OCI-LY3 (cell line): ENCODE measurements at regions not wholly inside any gene's neighbourhood (a gene's known extent, or its start where the extent isn't known, plus 50 kb on each side); places are given as distances from the start of the nearest gene placed in this dataset.

Experiments used
- H2AFZ ChIP-seq: fragments of 200-600, 300-600 bp; shearing (Covaris generic); 2 replicates; pipeline ENCODE4 v1.6.0; 2014; ENCODE audit warnings: antibody characterized with exemption, low read depth, low read length
- H3K27ac ChIP-seq: fragments of 200-600, 300-600 bp; sonication (generic); 2 replicates; pipeline ENCODE4 v1.5.1; 2014; ENCODE audit warnings: mild to moderate bottlenecking, low read length, moderate library complexity, mixed read lengths
- H3K27me3 ChIP-seq: fragments of 200-600, 300-600 bp; sonication (generic); 2 replicates; pipeline ENCODE4 v1.6.1; 2014; ENCODE audit warnings: low read depth, low read length, mixed read lengths
- H3K36me3 ChIP-seq: fragments of 200-600, 300-600 bp; sonication (generic); replicated peaks from 2 replicates; pipeline ENCODE3; 2014; ENCODE audit warnings: low read depth, low read length, mixed read lengths
- H3K4me1 ChIP-seq: fragments of 300-600, 200-600 bp; sonication (generic); 2 replicates; pipeline ENCODE4 v1.6.1; 2014; ENCODE audit warnings: low read length, mixed read lengths
- H3K4me2 ChIP-seq: fragments of 200-600, 300-600 bp; sonication (generic); 2 replicates; pipeline ENCODE4 v1.6.1; 2014; ENCODE audit warnings: low read length, mixed read lengths
- H3K4me3 ChIP-seq: fragments of 300-600, 200-600 bp; sonication (generic); 2 replicates; pipeline ENCODE4 v1.5.1; 2014; ENCODE audit warnings: antibody characterized with exemption, mild to moderate bottlenecking, low read length, moderate library complexity
- H3K79me2 ChIP-seq: fragments of 300-600, 200-600 bp; shearing (Covaris generic); 2 replicates; pipeline ENCODE4 v1.6.1; 2014; ENCODE audit warnings: mild to moderate bottlenecking, low read length, mixed read lengths
- H3K9ac ChIP-seq: fragments of 300-600, 200-600 bp; shearing (Covaris generic); 2 replicates; pipeline ENCODE4 v1.6.0; 2014; ENCODE audit warnings: mild to moderate bottlenecking, low read length, moderate library complexity
- H3K9me3 ChIP-seq: fragments of 200-600, 300-600 bp; shearing (Covaris generic); 2 replicates; pipeline ENCODE4 v1.6.1; 2014; ENCODE audit warnings: low read length, mixed read lengths; ENCODE audit not compliant: insufficient read depth
- H4K20me1 ChIP-seq: fragments of 200-600, 300-600 bp; sonication (generic); 2 replicates; pipeline ENCODE4 v1.6.1; 2016; ENCODE audit warnings: low read length, mixed read lengths; ENCODE audit not compliant: insufficient read depth
- CTCF ChIP-seq: fragments of 200-600, 300-600 bp; sonication (generic); IDR thresholded peaks from 2 replicates; pipeline ENCODE4 v1.5.1; 2014; ENCODE audit warnings: antibody characterized with exemption, low read length, low read depth
- EZH2phosphoT487 ChIP-seq: fragments of 200-600 bp; shearing (Covaris generic); IDR thresholded peaks from 2 replicates; pipeline ENCODE4 v1.6.1; 2018; ENCODE audit warnings: antibody characterized with exemption, mixed run types, low read depth

DNA sequence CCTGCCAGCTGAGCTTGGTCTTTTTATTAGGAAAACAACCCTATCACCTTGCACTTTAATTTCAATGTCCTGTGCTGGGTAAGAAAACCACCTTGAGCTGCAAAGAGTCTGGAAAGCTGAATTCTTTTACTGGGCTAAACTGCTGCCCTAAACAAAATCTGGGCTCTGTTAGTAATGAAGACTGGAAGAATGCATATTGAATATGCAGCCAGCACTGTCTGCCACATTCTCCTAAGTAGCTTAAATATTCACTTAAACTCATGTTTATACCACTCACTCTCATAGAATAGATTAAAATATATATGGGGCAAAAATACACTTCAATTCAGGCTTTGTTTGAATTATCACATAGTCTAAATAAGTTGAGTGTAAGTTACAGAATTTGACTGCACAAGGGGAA is 158.0 kb downstream of the TGFB2 start:
- Histone ChIP-seq H3K36me3 (peaks cover 4% of the 10 kb centered on the region), H3K27ac (0 out of 2 replicates have a peak overlapping the region, but pooled peaks have one; percentile 35), H2AFZ (no peak overlapping the region), H4K20me1 (no peaks in the 10 kb centered on the region), H3K4me3 (no peak overlapping the region), H3K9me3 (peaks cover 17% of the 10 kb centered on the region; the same call in 1 of the 2 replicates), H3K27me3 (no peaks in the 10 kb centered on the region), H3K4me2 (peak overlapping the region; percentile 74; the same call in 1 of the 2 replicates), H3K79me2 (no peaks in the 10 kb centered on the region), H3K4me1 (peaks cover 50% of the 10 kb centered on the region), H3K9ac (no peak overlapping the region)
- TF ChIP-seq CTCF (no peak), EZH2phosphoT487 (no peak)

GRCh38 chr1:218507355-218508002 is 162.3 kb downstream of the TGFB2 start:
- no peak overlapping the region for H3K9ac ChIP-seq
- peaks cover 32% of the 10 kb centered on the region; the same call in 1 of the 2 replicates for H3K9me3 ChIP-seq
- H3K4me2 ChIP-seq: no peak overlapping the region
- no peak for TF ChIP-seq CTCF
- TF ChIP-seq EZH2phosphoT487: no peak
- no peaks in the 10 kb centered on the region for H4K20me1 ChIP-seq
- no peaks in the 10 kb centered on the region for H3K27me3 ChIP-seq
- H3K79me2 ChIP-seq: no peaks in the 10 kb centered on the region
- peaks cover 12% of the 10 kb centered on the region for H3K36me3 ChIP-seq
- H3K4me3 ChIP-seq: no peak overlapping the region
- H3K4me1 ChIP-seq: peaks cover 39% of the 10 kb centered on the region
- no peak overlapping the region for H3K27ac ChIP-seq
- no peak overlapping the region for H2AFZ ChIP-seq

DNA sequence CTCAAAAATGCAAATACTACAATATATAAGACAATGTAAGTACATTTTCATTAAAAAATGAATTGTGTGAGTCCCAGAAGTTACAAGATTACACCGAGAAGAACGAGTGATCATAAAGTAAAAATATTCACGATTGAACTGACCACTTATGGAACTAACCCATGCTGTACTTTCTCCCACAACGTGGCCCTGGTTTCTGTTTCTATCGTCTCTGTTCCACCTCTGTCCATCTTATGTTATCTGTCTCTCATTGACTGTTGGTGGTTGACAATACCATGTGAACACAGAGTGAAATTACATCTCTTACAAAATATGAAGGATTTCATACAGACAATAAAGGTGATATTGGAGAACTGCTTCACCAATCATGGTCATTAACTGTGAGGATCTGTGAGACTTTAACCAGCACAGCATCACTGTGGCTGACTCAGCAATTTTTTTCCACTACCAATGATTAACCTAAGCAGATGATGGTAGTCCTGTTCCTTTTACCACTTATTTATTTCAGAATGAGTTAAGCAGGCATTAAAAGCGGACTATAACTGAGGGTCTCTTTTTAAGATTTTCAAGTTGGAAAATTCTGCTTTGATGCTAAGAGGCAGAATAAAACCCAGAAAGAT is 165.1 kb downstream of the TGFB2 start:
- no peaks in the 10 kb centered on the region for H3K27me3 ChIP-seq
- H3K27ac ChIP-seq: peak overlapping the region; percentile 59
- no peaks in the 10 kb centered on the region for H4K20me1 ChIP-seq
- TF ChIP-seq CTCF (no peak), EZH2phosphoT487 (no peak)
- no peak overlapping the region; the same call in 1 of the 2 replicates for H3K9ac ChIP-seq
- H2AFZ ChIP-seq: peak overlapping the region; percentile 12; the same call in 1 of the 2 replicates
- peak overlapping the region; percentile 25; the same call in 1 of the 2 replicates for H3K4me3 ChIP-seq
- H3K79me2 ChIP-seq: no peaks in the 10 kb centered on the region
- peaks cover 26% of the 10 kb centered on the region for H3K4me1 ChIP-seq
- peaks cover 29% of the 10 kb centered on the region; the same call in 1 of the 2 replicates for H3K9me3 ChIP-seq
- peak overlapping the region; percentile 63 for H3K4me2 ChIP-seq
- peaks cover 12% of the 10 kb centered on the region for H3K36me3 ChIP-seq

GRCh38 chr1:218513328-218513727 is 168.2 kb downstream of the TGFB2 start:
- peaks cover 13% of the 10 kb centered on the region; the same call in 1 of the 2 replicates for H3K9me3 ChIP-seq
- no peak overlapping the region for H2AFZ ChIP-seq
- peaks cover 8% of the 10 kb centered on the region for H3K36me3 ChIP-seq
- TF ChIP-seq EZH2phosphoT487: no peak
- TF ChIP-seq CTCF: no peak
- no peak overlapping the region for H3K4me3 ChIP-seq
- peaks cover 26% of the 10 kb centered on the region for H3K4me1 ChIP-seq
- H3K27ac ChIP-seq: no peak overlapping the region
- peaks cover 24% of the 10 kb centered on the region for H3K27me3 ChIP-seq
- H4K20me1 ChIP-seq: no peaks in the 10 kb centered on the region
- no peak overlapping the region for H3K4me2 ChIP-seq
- H3K79me2 ChIP-seq: no peaks in the 10 kb centered on the region
- H3K9ac ChIP-seq: no peak overlapping the region
